HG03139 (cell line): ENCODE measurements at regions not wholly inside any gene's neighbourhood (a gene's known extent, or its start where the extent isn't known, plus 50 kb on each side); places are given as distances from the start of the nearest gene placed in this dataset.

Experiments used
- ATAC-seq: cut with Tn5 transposase; IDR thresholded peaks from one replicate; pipeline ENCODE4 v1.9.1; 2021; ENCODE audit not compliant: unreplicated experiment

DNA sequence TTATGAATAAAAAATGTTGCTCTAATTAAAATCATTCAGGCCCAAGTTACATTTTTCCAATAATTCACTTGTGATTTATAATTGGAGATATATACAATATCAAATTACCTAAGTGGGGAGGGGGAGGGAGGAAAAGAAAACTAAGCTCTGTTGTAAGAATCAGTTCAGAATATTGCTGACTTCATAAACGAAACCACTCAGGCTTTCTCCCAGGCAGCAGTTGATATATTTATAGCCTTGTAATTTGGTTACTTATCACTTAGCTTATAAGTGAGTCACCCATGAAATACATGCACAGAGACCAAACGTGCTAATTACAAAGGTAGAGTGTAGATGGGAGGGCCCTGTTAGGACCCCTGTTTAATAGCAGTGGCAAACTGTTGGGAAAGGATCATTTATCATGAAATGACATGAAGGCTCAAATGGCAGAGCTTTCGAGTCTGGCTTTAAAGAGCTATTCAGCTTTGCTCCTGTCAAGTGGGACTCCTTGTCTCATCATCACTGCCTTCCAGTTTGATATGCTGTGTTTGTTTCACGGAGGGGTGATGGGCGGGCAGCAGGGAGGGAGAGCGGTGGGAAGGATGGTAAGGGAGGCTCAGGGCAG, 105.6 kb upstream of the PGRMC2 start:
- no peak for ATAC-seq

GRCh38 chr4:128390475-128390996, 102.9 kb upstream of the PGRMC2 start:
- no peak for ATAC-seq

GRCh38 chr4:128388796-128389195, 101.2 kb upstream of the PGRMC2 start:
- ATAC-seq, result no peak

- no peak for ATAC-seq
Measured at GRCh38 chr4:128388352-128388630, 100.7 kb upstream of the PGRMC2 start.

- ATAC-seq, result no peak
Measured at GRCh38 chr4:128387600-128388351, 100.2 kb upstream of the PGRMC2 start.

DNA sequence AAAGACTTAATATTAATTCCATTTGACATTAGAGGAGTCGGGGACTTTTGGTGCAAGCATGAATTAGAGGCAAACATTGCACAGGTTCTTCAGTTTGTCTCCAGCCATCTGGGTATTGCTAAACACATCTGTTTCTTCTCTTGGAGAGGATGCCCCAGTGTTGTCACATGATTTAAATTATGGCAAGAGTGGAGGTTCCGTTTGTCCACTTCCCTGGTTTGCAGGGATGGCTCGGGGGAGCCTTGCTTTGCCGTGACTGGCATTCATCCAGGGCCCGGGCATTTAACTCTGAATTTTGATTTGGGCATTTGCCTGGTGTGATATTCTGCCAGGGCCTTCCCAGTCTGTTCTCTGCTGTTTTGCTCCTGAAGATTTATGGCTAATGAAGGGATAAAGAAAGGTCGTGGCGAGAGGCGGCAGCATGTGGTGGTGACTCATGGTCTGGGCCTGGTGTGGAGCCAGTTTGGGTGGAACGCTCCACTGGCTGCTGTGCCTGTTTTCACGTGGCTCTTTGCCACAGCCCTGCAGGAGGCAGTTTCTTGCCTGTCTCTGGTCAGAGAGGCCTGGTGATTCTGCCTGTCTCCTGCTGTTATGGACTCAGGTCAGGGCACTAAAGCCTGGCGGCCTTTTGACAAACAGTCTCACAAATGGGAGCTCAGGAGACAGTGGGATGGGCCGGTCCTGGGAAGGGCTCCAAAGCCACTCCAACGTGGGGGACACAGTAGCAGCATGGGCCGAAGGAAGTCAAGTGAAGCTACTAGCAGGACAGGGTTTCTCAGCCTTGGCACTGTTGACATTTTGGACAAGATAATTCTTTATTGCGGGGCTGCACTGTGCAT, 99.4 kb upstream of the PGRMC2 start:
- ATAC-seq, result no peak

DNA sequence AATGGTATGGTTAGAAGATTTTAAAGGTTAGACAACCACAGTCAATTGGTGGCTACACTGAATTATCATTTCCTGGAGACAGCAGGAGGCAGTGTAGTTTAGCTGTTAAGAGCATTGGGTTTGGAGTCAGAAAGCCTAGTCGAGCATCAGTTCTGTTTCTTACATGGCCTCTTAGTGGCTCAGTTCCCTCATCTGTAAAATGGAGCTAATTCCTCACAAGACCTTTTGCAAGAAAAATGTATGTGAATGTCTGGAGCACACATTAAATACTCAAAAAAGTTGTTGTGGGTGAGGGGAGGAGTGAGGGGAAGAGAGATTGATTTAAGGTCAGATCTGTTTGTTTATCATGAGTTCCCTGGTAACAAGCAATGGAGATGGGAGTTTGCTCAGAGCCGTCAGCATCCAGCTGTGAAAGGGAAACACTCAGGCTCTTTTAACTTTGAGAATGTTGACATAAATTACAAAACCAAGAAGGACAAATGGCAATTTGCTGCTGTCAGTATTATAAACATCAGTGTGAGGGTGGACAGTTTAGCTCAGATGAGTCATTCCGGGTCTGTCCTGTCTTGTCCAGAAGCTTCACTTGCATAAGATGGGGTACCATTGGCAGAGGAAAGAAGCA, 98.2 kb upstream of the PGRMC2 start:
- ATAC-seq, result no peak

DNA sequence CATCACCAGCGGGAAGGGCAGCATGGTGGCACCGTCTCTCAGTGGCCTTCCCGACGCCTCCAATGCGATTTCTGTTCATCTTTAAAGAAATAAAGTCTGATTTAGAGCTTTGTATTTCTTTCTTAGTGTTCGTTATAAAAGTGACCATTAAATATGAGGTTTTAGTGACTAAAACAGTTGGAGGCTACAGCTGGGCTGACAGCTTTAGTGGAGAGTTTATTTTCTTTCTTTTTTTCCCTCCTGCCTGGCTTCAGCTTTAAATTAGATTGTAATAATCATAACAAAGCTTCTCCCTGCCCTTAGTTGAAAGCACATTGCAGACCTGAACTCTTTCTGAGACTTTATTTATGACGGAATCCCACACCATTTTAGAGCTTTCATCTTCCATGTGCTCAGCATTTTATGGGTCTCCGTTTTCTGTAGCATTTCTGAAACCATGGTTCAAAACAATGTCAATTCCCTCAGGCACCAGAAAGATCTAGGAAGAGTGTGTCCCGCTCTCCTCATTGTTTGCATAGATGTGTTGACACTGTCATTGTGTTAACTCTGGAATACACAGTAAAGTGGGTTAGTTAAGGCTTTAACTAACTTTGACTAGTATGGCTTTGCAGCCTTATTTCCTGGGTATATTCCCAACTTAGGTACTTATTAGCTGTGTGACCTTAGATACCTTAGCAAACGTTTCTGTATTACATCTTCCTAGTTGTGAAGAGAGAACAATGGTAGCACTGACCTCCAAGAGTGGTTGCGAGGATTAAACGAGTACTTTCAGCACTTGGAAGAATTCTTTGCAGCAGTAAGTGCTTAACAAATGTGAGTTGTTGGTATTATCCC, 97.4 kb upstream of the PGRMC2 start:
- ATAC-seq, result no peak

- ATAC-seq, result no peak
Measured at GRCh38 chr4:128384091-128384520, 96.5 kb upstream of the PGRMC2 start.

- no peak for ATAC-seq
Measured at GRCh38 chr4:128381748-128382559, 94.3 kb upstream of the PGRMC2 start.

- no peak for ATAC-seq
Measured at GRCh38 chr4:128380306-128380705, 92.7 kb upstream of the PGRMC2 start.

DNA sequence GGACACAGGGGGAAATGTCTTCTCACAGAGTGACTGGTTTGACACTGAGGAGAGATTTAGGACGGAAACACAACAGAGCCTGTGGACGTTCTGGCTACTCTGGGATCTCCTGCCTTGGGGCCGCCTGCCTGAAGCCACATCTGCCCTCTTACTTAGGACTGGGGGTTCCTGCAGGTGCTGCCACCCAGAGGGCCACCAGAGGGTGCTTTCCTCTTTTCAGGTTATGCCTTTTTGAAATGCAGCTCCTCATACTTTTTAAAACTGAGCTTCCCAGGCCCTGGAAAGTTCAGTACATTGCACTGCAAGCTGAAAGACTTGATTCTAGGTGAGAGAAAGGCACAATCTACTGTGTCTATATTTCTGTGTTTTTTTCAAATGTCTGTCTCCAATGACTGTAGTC, 92.2 kb upstream of the PGRMC2 start:
- ATAC-seq, result no peak

- ATAC-seq, result no peak
Measured at GRCh38 chr4:128378668-128379067, 91.1 kb upstream of the PGRMC2 start.

GRCh38 chr4:128376958-128377357, 89.3 kb upstream of the PGRMC2 start:
- no peak for ATAC-seq

DNA sequence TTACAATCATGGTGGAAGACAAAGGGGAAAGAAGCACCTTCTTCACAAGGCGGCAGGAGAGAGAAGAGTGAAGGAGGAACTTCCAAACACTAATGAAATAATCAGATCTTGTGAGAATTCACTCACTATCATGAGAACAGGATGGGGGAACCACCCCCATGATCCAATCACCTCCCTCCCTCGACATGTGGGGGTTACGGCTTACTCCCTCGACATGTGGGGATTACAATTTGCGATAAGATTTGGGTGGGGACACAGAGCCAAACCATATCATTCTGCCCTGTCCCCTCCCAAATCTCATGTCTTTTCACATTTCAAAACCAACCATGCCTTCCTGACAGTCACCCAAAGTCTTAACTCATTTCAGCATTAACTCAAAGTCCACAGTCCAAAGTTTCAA, 88.7 kb upstream of the PGRMC2 start:
- ATAC-seq, result no peak

- no peak for ATAC-seq
Measured at GRCh38 chr4:128373628-128374027, 86.0 kb upstream of the PGRMC2 start.

GRCh38 chr4:128371876-128372275, 84.3 kb upstream of the PGRMC2 start:
- no peak for ATAC-seq

- no peak for ATAC-seq
Measured at GRCh38 chr4:128371001-128371777, 83.6 kb upstream of the PGRMC2 start.

GRCh38 chr4:128366212-128366611, 78.6 kb upstream of the PGRMC2 start:
- no peak for ATAC-seq
